ENCODE measurements at regions not wholly inside any gene's neighbourhood (a gene's known extent, or its start where the extent isn't known, plus 50 kb on each side); places are given as distances from the start of the nearest gene placed in this dataset.

- H3K4me1 Mint-ChIP-seq = peaks cover 7% of the 10 kb centered on the region
- no peaks in the 10 kb centered on the region for H3K9me3 Mint-ChIP-seq
- ChIA-PET CTCF (no interaction called here), POLR2A (no interaction called here)
- H3K36me3 Mint-ChIP-seq = no peaks in the 10 kb centered on the region
- no peak overlapping the region for H3K4me3 Mint-ChIP-seq
- no peak for TF ChIP-seq MYBL2 (CRISPR knock-in tag; IDR thresholded peaks at IDR 0.05)
- TF ChIP-seq GRHL2 (CRISPR knock-in tag; IDR thresholded peaks at IDR 0.05; ENCODE audit: insufficient replicate concordance, severe bottlenecking) = no peak
- no peak for TF ChIP-seq NFATC4 (CRISPR knock-in tag; IDR thresholded peaks at IDR 0.05)
- TF ChIP-seq MXD4 (CRISPR knock-in tag; IDR thresholded peaks at IDR 0.05; ENCODE audit: borderline replicate concordance) = no peak
- TF ChIP-seq MLX (CRISPR knock-in tag; IDR thresholded peaks at IDR 0.05) = no peak
- TF ChIP-seq ERG (CRISPR knock-in tag; IDR thresholded peaks at IDR 0.05) = no peak
- TF ChIP-seq TCF7 (CRISPR knock-in tag; IDR thresholded peaks at IDR 0.05; ENCODE audit: low read depth) = no peak
- TF ChIP-seq NR1H2 (CRISPR knock-in tag; IDR thresholded peaks at IDR 0.05) = no peak
- no peak for TF ChIP-seq PRRX2 (CRISPR knock-in tag; IDR thresholded peaks at IDR 0.05)
- no peak for TF ChIP-seq ZNF138 (CRISPR knock-in tag; conservative IDR thresholded peaks at IDR 0.05)
- no peak for TF ChIP-seq GABPB1 (CRISPR knock-in tag; IDR thresholded peaks at IDR 0.05)
- TF ChIP-seq SMAD3 (CRISPR knock-in tag; IDR thresholded peaks at IDR 0.05; ENCODE audit: borderline replicate concordance) = no peak
- TF ChIP-seq PRDM15 (CRISPR knock-in tag; IDR thresholded peaks at IDR 0.05) = no peak
- no peak for TF ChIP-seq CBFB (CRISPR knock-in tag; IDR thresholded peaks at IDR 0.05; ENCODE audit: low read depth)
- DNase-seq (ENCODE audit: low spot score) (no peak), ATAC-seq (no peak)
- H3K27me3 Mint-ChIP-seq (ENCODE audit: low read depth) = no peaks in the 10 kb centered on the region
- H3K27ac Mint-ChIP-seq = no peak overlapping the region
Observed at GRCh38 chr14:56962444-56963080, 152.3 kb upstream of the OTX2 start.

- ChIA-PET POLR2A (no interaction called here), CTCF (interaction anchor here (1.1 kb wide), 1 partner anchor 75 kb away, joined by 4 read pairs; no protein-coding TSS in a partner anchor)
- Mint-ChIP-seq H3K27ac (no peak overlapping the region), H3K36me3 (no peaks in the 10 kb centered on the region), H3K4me1 (peaks cover 7% of the 10 kb centered on the region), H3K27me3 (ENCODE audit: low read depth) (no peaks in the 10 kb centered on the region), H3K9me3 (no peaks in the 10 kb centered on the region), H3K4me3 (no peak overlapping the region)
- ATAC-seq = no peak
- DNase-seq (ENCODE audit: low spot score) = no peak
- TF ChIP-seq NR1H2 (CRISPR knock-in tag; IDR thresholded peaks at IDR 0.05) (no peak), FOXK1 (CRISPR knock-in tag; IDR thresholded peaks at IDR 0.05) (no peak), ARID4B (CRISPR knock-in tag; IDR thresholded peaks at IDR 0.05; ENCODE audit: borderline replicate concordance) (no peak), ATF6 (CRISPR knock-in tag; IDR thresholded peaks at IDR 0.05) (no peak), ZMAT4 (CRISPR knock-in tag; IDR thresholded peaks at IDR 0.05) (no peak), MYBL2 (CRISPR knock-in tag; IDR thresholded peaks at IDR 0.05) (no peak), MAX (CRISPR knock-in tag; IDR thresholded peaks at IDR 0.05) (no peak), USF1 (CRISPR knock-in tag; IDR thresholded peaks at IDR 0.05) (no peak), GTF2I (CRISPR knock-in tag; conservative IDR thresholded peaks at IDR 0.05) (no peak), ELF4 (CRISPR knock-in tag; IDR thresholded peaks at IDR 0.05; ENCODE audit: low read depth) (no peak)
Observed at GRCh38 chr14:56959869-56960268, 149.6 kb upstream of the OTX2 start.

All from WTC11 (cell line).